GM10266 (cell line): ENCODE measurements at regions not wholly inside any gene's neighbourhood (a gene's known extent, or its start where the extent isn't known, plus 50 kb on each side); places are given as distances from the start of the nearest gene placed in this dataset.

Experiments
- DNase-seq: peaks from one replicate; pipeline ENCODE4 v3.0.0; 2012; ENCODE audit errors: extremely low spot score
- TF ChIP-seq, protein P1 (sequence below): IDR thresholded peaks from 2 replicates; pipeline ENCODE4 v1.5.1; 2012; ENCODE audit warnings: mild to moderate bottlenecking, low read depth; ENCODE audit not compliant: control insufficient read depth, insufficient read depth; ENCODE audit errors: missing control alignments

- TF ChIP-seq, protein P1, sequence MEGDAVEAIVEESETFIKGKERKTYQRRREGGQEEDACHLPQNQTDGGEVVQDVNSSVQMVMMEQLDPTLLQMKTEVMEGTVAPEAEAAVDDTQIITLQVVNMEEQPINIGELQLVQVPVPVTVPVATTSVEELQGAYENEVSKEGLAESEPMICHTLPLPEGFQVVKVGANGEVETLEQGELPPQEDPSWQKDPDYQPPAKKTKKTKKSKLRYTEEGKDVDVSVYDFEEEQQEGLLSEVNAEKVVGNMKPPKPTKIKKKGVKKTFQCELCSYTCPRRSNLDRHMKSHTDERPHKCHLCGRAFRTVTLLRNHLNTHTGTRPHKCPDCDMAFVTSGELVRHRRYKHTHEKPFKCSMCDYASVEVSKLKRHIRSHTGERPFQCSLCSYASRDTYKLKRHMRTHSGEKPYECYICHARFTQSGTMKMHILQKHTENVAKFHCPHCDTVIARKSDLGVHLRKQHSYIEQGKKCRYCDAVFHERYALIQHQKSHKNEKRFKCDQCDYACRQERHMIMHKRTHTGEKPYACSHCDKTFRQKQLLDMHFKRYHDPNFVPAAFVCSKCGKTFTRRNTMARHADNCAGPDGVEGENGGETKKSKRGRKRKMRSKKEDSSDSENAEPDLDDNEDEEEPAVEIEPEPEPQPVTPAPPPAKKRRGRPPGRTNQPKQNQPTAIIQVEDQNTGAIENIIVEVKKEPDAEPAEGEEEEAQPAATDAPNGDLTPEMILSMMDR: no peak
- no peak for DNase-seq
Observed at GRCh38 chr3:176796371-176796770, 400.9 kb downstream of the TBL1XR1 start.

- DNase-seq: no peak
- TF ChIP-seq, protein P1: no peak
Observed at GRCh38 chr3:176795891-176796290, 401.4 kb downstream of the TBL1XR1 start.

DNA sequence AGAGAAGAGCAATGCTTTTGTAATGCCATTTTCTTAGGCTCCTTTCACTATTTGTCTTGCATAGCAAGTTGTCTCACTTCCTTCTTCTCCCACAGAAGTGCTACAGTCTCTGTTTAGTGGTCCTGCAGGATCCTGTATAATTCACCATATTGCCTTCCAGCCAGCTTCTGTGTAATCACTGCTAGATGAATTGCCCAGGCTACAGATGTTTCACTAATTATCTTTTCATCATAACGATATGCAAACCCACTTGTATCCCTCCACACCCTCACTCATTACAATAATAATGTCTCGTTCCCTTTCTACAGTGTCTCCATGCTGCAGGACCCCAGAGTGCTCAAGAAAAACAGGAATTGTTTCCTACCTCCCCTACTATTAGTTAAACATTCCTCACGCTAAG is 402.9 kb downstream of the TBL1XR1 start:
- TF ChIP-seq, protein P1: no peak
- no peak for DNase-seq

GRCh38 chr3:176789947-176790346 is 407.3 kb downstream of the TBL1XR1 start:
- TF ChIP-seq, protein P1: no peak
- DNase-seq: no peak

DNA sequence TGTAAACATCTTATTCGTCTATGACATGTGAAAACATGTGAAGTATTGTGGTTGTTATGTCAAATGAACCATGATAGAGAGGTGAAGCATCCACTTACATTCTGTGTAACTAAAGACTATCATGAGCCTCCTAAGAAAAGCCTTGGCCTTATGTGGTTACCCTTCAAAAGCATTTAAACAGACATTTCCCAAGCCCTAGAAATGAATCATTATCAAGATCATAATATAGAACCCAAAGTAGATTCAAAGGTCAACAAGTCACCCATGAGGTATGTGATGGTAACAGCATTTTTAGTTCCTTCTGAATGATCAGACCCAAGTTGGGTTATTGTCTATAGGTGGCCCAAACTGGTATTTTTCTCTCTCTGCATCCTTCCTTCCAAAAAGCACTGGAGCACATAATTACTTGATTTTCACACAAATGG is 408.0 kb downstream of the TBL1XR1 start:
- no peak for DNase-seq
- TF ChIP-seq, protein P1: no peak

- DNase-seq: no peak
Observed at GRCh38 chr3:176787506-176787905, 409.8 kb downstream of the TBL1XR1 start.

DNA sequence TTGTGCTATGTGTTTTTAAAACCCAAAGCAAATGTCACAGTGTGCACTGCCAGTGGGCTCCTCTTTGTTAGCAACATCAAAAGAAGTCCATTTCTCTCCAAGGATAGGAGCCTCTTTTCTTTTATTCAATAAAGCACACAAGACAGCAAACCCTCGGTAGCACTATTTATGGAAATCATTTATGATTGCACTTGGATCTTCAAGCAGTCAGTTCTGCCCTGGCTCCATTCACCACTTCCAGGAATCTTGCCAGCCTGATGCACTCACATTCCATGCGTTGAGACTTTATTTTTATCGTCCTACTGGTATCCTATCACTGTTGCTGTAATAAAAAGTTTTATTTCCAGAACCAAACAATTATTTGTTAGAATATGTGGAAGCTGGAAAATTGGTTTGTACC is 412.1 kb downstream of the TBL1XR1 start:
- DNase-seq: no peak
- TF ChIP-seq, protein P1: no peak

More at GRCh38 chr3:176787506-176787905, 409.8 kb downstream of the TBL1XR1 start:
- TF ChIP-seq, protein P1: no peak
